ENCODE measurements at regions not wholly inside any gene's neighbourhood (a gene's known extent, or its start where the extent isn't known, plus 50 kb on each side); places are given as distances from the start of the nearest gene placed in this dataset.

GRCh38 chr2:238665919-238666318 lies 182.0 kb upstream of the TWIST2 start:
- DNase-seq (ENCODE audit: low read depth) = no peak
- no peak overlapping the region for H3K4me3 ChIP-seq (ENCODE audit: low read depth, low read length)
- TF ChIP-seq, protein P1, sequence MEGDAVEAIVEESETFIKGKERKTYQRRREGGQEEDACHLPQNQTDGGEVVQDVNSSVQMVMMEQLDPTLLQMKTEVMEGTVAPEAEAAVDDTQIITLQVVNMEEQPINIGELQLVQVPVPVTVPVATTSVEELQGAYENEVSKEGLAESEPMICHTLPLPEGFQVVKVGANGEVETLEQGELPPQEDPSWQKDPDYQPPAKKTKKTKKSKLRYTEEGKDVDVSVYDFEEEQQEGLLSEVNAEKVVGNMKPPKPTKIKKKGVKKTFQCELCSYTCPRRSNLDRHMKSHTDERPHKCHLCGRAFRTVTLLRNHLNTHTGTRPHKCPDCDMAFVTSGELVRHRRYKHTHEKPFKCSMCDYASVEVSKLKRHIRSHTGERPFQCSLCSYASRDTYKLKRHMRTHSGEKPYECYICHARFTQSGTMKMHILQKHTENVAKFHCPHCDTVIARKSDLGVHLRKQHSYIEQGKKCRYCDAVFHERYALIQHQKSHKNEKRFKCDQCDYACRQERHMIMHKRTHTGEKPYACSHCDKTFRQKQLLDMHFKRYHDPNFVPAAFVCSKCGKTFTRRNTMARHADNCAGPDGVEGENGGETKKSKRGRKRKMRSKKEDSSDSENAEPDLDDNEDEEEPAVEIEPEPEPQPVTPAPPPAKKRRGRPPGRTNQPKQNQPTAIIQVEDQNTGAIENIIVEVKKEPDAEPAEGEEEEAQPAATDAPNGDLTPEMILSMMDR (conservative IDR thresholded peaks at IDR 0.05; ENCODE audit: low read depth, low read length) = no peak

DNA sequence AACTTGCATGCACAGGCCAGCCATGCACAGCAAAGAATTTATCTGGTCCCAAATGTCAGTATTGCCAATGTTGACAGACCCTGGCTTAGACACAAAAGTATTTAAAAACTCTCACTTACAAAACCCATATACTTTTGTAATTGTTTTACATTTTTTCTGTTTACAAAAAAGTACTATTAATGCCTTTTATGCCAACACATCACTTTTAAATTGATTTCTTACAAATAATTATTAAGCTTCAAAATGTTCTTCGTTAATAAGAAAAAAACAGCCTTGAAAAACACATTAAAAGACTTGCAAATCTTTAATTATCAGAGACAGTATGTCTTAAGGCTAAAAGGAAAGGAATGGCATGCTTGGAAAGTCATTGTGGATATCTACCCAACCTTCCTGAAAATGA lies 181.3 kb upstream of the TWIST2 start:
- H3K4me3 ChIP-seq (ENCODE audit: low read depth, low read length) = no peak overlapping the region
- TF ChIP-seq, protein P1 (conservative IDR thresholded peaks at IDR 0.05; ENCODE audit: low read depth, low read length) = no peak
- no peak for DNase-seq (ENCODE audit: low read depth)

- TF ChIP-seq, protein P1 (conservative IDR thresholded peaks at IDR 0.05; ENCODE audit: low read depth, low read length) = no peak
- H3K4me3 ChIP-seq (ENCODE audit: low read depth, low read length) = no peak overlapping the region
- DNase-seq (ENCODE audit: low read depth) = peak; percentile 32
Observed at GRCh38 chr2:238667008-238667407, 180.9 kb upstream of the TWIST2 start.

DNA sequence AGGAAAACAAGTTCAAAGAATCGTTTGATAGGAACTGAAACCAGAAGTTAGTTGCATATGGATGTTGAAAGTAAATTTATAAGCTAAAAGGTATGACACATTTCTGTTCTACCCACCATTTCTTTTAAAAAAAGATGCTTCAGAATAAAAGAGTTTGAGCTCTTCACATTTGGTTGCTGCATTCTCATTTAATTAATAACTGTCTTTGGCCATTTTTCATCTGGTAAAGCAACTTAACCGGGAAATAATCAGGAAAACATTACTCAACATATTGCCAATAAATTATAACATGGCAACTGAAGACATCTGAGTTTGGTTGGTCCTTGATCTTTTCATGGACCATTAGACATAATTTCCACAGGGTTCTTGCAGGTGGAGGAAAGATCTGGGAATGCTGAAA lies 180.2 kb upstream of the TWIST2 start:
- H3K4me3 ChIP-seq (ENCODE audit: low read depth, low read length) = no peak overlapping the region
- no peak for DNase-seq (ENCODE audit: low read depth)
- TF ChIP-seq, protein P1 (conservative IDR thresholded peaks at IDR 0.05; ENCODE audit: low read depth, low read length) = no peak

- DNase-seq (ENCODE audit: low read depth) = no peak
- no peak overlapping the region for H3K4me3 ChIP-seq (ENCODE audit: low read depth, low read length)
- TF ChIP-seq, protein P1 (conservative IDR thresholded peaks at IDR 0.05; ENCODE audit: low read depth, low read length) = no peak
Observed at GRCh38 chr2:238668426-238668825, 179.5 kb upstream of the TWIST2 start.

- TF ChIP-seq, protein P1 (conservative IDR thresholded peaks at IDR 0.05; ENCODE audit: low read depth, low read length) = no peak
- DNase-seq (ENCODE audit: low read depth) = no peak
- H3K4me3 ChIP-seq (ENCODE audit: low read depth, low read length) = no peak overlapping the region
Observed at GRCh38 chr2:238669046-238669445, 178.8 kb upstream of the TWIST2 start.

GRCh38 chr2:238669581-238670080 lies 178.3 kb upstream of the TWIST2 start:
- H3K4me3 ChIP-seq (ENCODE audit: low read depth, low read length) = no peak overlapping the region
- no peak for DNase-seq (ENCODE audit: low read depth)
- TF ChIP-seq, protein P1 (conservative IDR thresholded peaks at IDR 0.05; ENCODE audit: low read depth, low read length) = no peak
